K562 (cell line): ENCODE measurements at regions not wholly inside any gene's neighbourhood (a gene's known extent, or its start where the extent isn't known, plus 50 kb on each side); places are given as distances from the start of the nearest gene placed in this dataset.

Experiments
- ARNT ChIP-seq, 2 experiments: fragments of 450-650 bp; IDR thresholded peaks; 2 replicates each; pipeline ENCODE4 v1.6.1; 2016; ENCODE audit warnings: mild to moderate bottlenecking in 1 of 2
- CBX3 ChIP-seq, 2 experiments: IDR thresholded peaks; 1 replicate in 1 of 2; 2 replicates in 1 of 2; pipeline ENCODE4 v1.6.1; 2012; ENCODE audit warnings: inconsistent platforms in 2 of 2, low read length in 2 of 2, borderline replicate concordance in 1 of 2, control low read depth in 1 of 2
- MAX ChIP-seq: sonication (generic); formaldehyde crosslinking; IDR thresholded peaks from 2 replicates; pipeline ENCODE4 v1.9.0; 2022; ENCODE audit warnings: mild to moderate bottlenecking, missing genetic modification reagents
- POLR2A ChIP-seq: fragments of 450-650 bp; conservative IDR thresholded peaks from 2 replicates; pipeline ENCODE4 v1.6.1; 2016
- POLR2G ChIP-seq: fragments of 200-400 bp; formaldehyde crosslinking; IDR thresholded peaks from 2 replicates; pipeline ENCODE4 v1.6.1; 2017; ENCODE audit warnings: low read depth, mild to moderate bottlenecking, antibody characterized with exemption, low read length, moderate library complexity
- RCOR1 ChIP-seq, 2 experiments: IDR thresholded peaks; 2 replicates each; pipeline ENCODE4 v1.6.1; 2012; ENCODE audit warnings: low read depth in 2 of 2, low read length in 2 of 2, borderline replicate concordance in 1 of 2, improper control_type of control experiment in 1 of 2
- SMARCC2 ChIP-seq: fragments of 450-650 bp; IDR thresholded peaks from 2 replicates; pipeline ENCODE4 v1.6.1; 2017; ENCODE audit warnings: antibody characterized with exemption, moderate library complexity, mild to moderate bottlenecking, low read depth
- SRSF7 ChIP-seq: fragments of 200-400 bp; formaldehyde crosslinking; optimal IDR thresholded peaks from 2 replicates; pipeline ENCODE3; 2017; ENCODE audit warnings: mild to moderate bottlenecking, low read depth, low read length
- TCF7 ChIP-seq: sonication (generic); IDR thresholded peaks from 2 replicates; pipeline ENCODE4 v1.6.1; 2016; ENCODE audit warnings: antibody characterized with exemption, borderline replicate concordance
- TFAP4 ChIP-seq: sonication (generic); formaldehyde crosslinking; IDR thresholded peaks from 2 replicates; pipeline ENCODE4 v1.8.0; 2022; ENCODE audit warnings: missing genetic modification reagents, mild to moderate bottlenecking, moderate library complexity, borderline replicate concordance
- XRCC5 ChIP-seq: fragments of 200-400 bp; formaldehyde crosslinking; IDR thresholded peaks from 2 replicates; pipeline ENCODE4 v1.6.1; 2017; ENCODE audit warnings: low read depth, mild to moderate bottlenecking, low read length
- ZBTB17 ChIP-seq: fragments of 450-650 bp; formaldehyde crosslinking; IDR thresholded peaks from 2 replicates; pipeline ENCODE4 v1.4.0; 2020; ENCODE audit warnings: mild to moderate bottlenecking
- ZNF12 ChIP-seq: sonication (generic); formaldehyde crosslinking; IDR thresholded peaks from 2 replicates; pipeline ENCODE4 v1.4.0; 2020; ENCODE audit warnings: mild to moderate bottlenecking, missing genetic modification reagents
- ZNF311 ChIP-seq: fragments of 250-450 bp; sonication (Bioruptor Pico); IDR thresholded peaks from 2 replicates; pipeline ENCODE4 v1.4.0; 2020; ENCODE audit warnings: mild to moderate bottlenecking, moderate library complexity

GRCh38 chr4:14143892-14144291 lies 516.4 kb upstream of the BOD1L1 start:
- TF ChIP-seq RCOR1 (IDR thresholded peaks at IDR 0.05; ENCODE audit: borderline replicate concordance in 1 of 2, low read depth in 2 of 2, low read length in 2 of 2), result no peak
- no peak for TF ChIP-seq POLR2A
- no peak for TF ChIP-seq ZBTB17 (CRISPR knock-in tag)
- no peak for TF ChIP-seq ZNF12 (CRISPR knock-in tag)
- no peak for TF ChIP-seq MAX
- TF ChIP-seq TFAP4 (CRISPR knock-in tag), result no peak
- TF ChIP-seq SMARCC2, result no peak
- TF ChIP-seq TCF7, result no peak
- no peak for TF ChIP-seq ARNT (IDR thresholded peaks at IDR 0.05)
- no peak for TF ChIP-seq ZNF311 (CRISPR knock-in tag)
- no peak for TF ChIP-seq XRCC5
- TF ChIP-seq CBX3 (IDR thresholded peaks at IDR 0.05; ENCODE audit: borderline replicate concordance in 1 of 2, low read length in 2 of 2), result no peak
- no peak for TF ChIP-seq SRSF7
- no peak for TF ChIP-seq POLR2G
